C4-2B (cell line): ENCODE measurements at regions not wholly inside any gene's neighbourhood (a gene's known extent, or its start where the extent isn't known, plus 50 kb on each side); places are given as distances from the start of the nearest gene placed in this dataset.

Experiments used
- ZFX ChIP-seq: fragments of 450-650 bp; IDR thresholded peaks from 2 replicates; pipeline ENCODE4 v1.6.1; 2017
- TF ChIP-seq, protein P1 (sequence below): fragments of 450-650 bp; conservative IDR thresholded peaks from 2 replicates; pipeline ENCODE4 v1.5.1; 2017; ENCODE audit warnings: mild to moderate bottlenecking

DNA sequence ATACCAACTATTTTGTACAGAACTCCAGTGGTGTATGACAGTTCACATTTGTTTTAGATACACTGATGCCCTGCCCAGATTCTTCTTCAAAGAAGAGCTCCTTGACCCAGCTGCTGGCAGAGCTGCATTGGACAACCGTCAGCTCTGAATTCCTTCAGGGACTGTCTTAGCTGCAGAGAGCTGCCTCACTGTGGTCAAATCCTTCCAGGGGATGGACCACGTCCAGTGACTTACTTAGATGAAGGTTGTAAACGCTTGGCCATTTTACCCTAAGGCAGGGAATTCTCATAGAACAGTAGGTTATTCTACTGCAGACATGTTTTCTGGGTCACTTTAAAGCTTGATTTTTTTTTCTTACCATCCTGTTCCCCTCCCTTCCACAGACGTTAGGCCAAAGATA, 905.0 kb upstream of the ATXN7L3B start:
- TF ChIP-seq, protein P1, sequence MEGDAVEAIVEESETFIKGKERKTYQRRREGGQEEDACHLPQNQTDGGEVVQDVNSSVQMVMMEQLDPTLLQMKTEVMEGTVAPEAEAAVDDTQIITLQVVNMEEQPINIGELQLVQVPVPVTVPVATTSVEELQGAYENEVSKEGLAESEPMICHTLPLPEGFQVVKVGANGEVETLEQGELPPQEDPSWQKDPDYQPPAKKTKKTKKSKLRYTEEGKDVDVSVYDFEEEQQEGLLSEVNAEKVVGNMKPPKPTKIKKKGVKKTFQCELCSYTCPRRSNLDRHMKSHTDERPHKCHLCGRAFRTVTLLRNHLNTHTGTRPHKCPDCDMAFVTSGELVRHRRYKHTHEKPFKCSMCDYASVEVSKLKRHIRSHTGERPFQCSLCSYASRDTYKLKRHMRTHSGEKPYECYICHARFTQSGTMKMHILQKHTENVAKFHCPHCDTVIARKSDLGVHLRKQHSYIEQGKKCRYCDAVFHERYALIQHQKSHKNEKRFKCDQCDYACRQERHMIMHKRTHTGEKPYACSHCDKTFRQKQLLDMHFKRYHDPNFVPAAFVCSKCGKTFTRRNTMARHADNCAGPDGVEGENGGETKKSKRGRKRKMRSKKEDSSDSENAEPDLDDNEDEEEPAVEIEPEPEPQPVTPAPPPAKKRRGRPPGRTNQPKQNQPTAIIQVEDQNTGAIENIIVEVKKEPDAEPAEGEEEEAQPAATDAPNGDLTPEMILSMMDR = no peak
- no peak for TF ChIP-seq ZFX
